Kidney (tissue), 13 donors: ENCODE measurements at regions not wholly inside any gene's neighbourhood (a gene's known extent, or its start where the extent isn't known, plus 50 kb on each side); places are given as distances from the start of the nearest gene placed in this dataset.

Experiments
- DNase-seq, 5 donors: peaks; one replicate each; pipeline ENCODE4 v3.0.0-alpha.2; 2013 to 2020
- FAIRE-seq: peaks from 2 replicates; lab custom pipeline; 2012; peaks lifted over from hg19 to GRCh38; lab: Jason Lieb, UNC
- H3K27ac ChIP-seq, 2 donors: one replicate each; pipeline ENCODE4 v1.7.0; 2013; ENCODE audit warnings: low read depth in 2 of 2, low read length in 2 of 2, inconsistent platforms in 1 of 2
- H3K27me3 ChIP-seq: one replicate; pipeline ENCODE4 v1.7.1; 2013; ENCODE audit warnings: low read length, inconsistent platforms; ENCODE audit not compliant: control insufficient read depth, insufficient read depth
- H3K36me3 ChIP-seq, 3 donors: one replicate each; pipeline versions ENCODE4 v1.7.0 to v1.7.1; 2013; ENCODE audit warnings: low read length in 3 of 3, control low read depth in 1 of 3, inconsistent platforms in 1 of 3; ENCODE audit not compliant: insufficient read depth in 3 of 3, control insufficient read depth in 2 of 3
- H3K4me1 ChIP-seq, 3 donors: one replicate each; pipeline versions ENCODE4 v1.7.0 to v1.7.1; 2013; ENCODE audit warnings: low read length in 3 of 3, inconsistent platforms in 1 of 3, low read depth in 1 of 3; ENCODE audit not compliant: control insufficient read depth in 2 of 3, insufficient read depth in 2 of 3
- H3K4me3 ChIP-seq, 3 donors: one replicate each; pipeline versions ENCODE4 v1.7.0 to v1.8.1; 2013; ENCODE audit warnings: low read length in 3 of 3, control low read depth in 1 of 3, inconsistent platforms in 1 of 3
- H3K9ac ChIP-seq, 3 donors: one replicate each; pipeline versions ENCODE4 v1.7.0 to v1.7.1; 2013; ENCODE audit warnings: low read length in 3 of 3, control low read depth in 1 of 3, inconsistent platforms in 1 of 3
- H3K9me3 ChIP-seq, 3 donors: one replicate each; pipeline versions ENCODE4 v1.7.0 to v1.7.1; 2013; ENCODE audit warnings: low read length in 3 of 3, control low read depth in 1 of 3, inconsistent platforms in 1 of 3; ENCODE audit not compliant: control insufficient read depth in 2 of 3, insufficient read depth in 1 of 3
- CTCF ChIP-seq: IDR thresholded peaks from 3 replicates; pipeline ENCODE4 v1.5.1; 2012; ENCODE audit warnings: mild to moderate bottlenecking, moderate library complexity, borderline replicate concordance; ENCODE audit not compliant: insufficient read depth; ENCODE audit errors: extremely low read depth
- intact Hi-C: fragments of 100-400 bp; cut with DNase I; formaldehyde crosslinking; loops from one replicate; pipeline ENCODE4 v1.11.1; 2022
- donor health status: control.
- donor health status: control.
- donor health status: control.
- donor health status: control.
- donor health status: control.
- donor health status: DM: yes; HTN: yes; CAD: no.
- donor health status: Normal renal cell carcinoma (clear cell type).

DNA sequence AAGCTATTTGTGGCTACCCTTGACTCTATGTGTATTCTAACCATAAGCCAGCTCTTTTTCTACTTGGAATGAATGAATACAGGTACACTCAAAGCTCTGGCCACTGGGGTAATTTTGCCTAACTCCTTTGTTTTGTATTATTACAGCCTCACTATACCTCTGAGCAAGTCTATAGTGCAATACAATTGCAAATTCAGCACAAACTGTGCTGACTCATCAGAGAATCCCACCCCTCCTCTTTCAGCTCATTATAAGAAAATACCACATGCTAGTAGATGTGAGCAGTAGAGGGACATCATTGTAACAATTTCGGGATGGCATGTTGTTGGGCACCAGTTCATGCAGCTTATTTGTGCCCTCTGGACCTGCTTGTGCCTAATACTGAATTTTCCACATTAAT lies 1382.2 kb downstream of the SLITRK5 start:
- no peaks in the 10 kb centered on the region for H3K27me3 ChIP-seq
- H3K4me3 ChIP-seq, result no peak overlapping the region
- H3K9ac ChIP-seq, result no peak overlapping the region
- no peaks in the 10 kb centered on the region for H3K36me3 ChIP-seq
- no peaks in the 10 kb centered on the region for H3K9me3 ChIP-seq
- no peaks in the 10 kb centered on the region for H3K4me1 ChIP-seq
- no peak overlapping the region for H3K27ac ChIP-seq
- FAIRE-seq, result no peak
- intact Hi-C loops, result no loop called here
- TF ChIP-seq CTCF, result no peak
- no peak for DNase-seq

DNA sequence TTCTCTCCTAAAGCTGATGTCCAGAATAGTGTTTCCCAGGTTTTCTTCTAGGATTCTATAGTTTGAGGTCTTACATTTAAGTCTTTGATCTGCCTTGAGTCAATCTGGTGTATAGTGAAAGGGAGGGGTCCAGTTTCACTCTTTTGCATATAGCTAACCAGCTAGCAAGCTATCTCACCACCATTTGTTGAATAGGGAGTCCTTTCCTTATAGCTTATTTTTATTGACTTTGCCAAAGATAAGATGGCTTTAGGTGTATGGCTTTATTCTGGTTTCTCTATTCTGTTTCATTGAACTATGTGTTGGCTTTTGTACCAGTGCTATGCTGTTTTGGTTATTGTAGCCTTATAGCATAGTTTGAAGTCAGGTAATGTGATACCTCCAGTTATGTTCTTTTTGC lies 1386.1 kb downstream of the SLITRK5 start:
- Histone ChIP-seq H3K4me3 (no peak overlapping the region), H3K9me3 (no peaks in the 10 kb centered on the region), H3K4me1 (no peaks in the 10 kb centered on the region), H3K27ac (no peak overlapping the region), H3K27me3 (no peaks in the 10 kb centered on the region), H3K36me3 (no peaks in the 10 kb centered on the region), H3K9ac (no peak overlapping the region)
- FAIRE-seq, result no peak
- TF ChIP-seq CTCF, result no peak
- intact Hi-C loops, result no loop called here
- DNase-seq, result no peak

DNA sequence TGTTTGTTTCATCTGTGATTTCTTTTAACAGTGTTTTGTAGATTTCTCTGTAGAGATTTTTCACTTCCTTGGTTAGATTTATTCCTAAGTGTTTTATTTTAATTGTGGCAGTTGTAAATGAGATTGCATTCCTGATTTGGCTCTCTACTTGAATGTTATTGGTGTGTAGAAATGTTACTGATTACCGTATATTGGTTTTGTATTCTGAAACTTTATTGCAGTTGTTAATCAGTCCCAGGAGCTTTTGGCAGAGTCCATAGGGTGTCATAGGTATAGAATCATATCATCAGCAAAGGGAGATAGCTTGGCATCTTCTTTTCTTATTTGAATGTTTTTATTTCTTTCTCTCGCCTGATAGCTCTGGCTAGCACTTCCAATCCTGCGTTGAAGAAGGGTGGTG lies 1386.7 kb downstream of the SLITRK5 start:
- intact Hi-C loops, result no loop called here
- no peaks in the 10 kb centered on the region for H3K27me3 ChIP-seq
- no peaks in the 10 kb centered on the region for H3K36me3 ChIP-seq
- H3K9ac ChIP-seq, result no peak overlapping the region
- FAIRE-seq, result no peak
- H3K27ac ChIP-seq, result no peak overlapping the region
- no peak overlapping the region for H3K4me3 ChIP-seq
- TF ChIP-seq CTCF, result no peak
- no peaks in the 10 kb centered on the region for H3K9me3 ChIP-seq
- no peaks in the 10 kb centered on the region for H3K4me1 ChIP-seq
- no peak for DNase-seq

DNA sequence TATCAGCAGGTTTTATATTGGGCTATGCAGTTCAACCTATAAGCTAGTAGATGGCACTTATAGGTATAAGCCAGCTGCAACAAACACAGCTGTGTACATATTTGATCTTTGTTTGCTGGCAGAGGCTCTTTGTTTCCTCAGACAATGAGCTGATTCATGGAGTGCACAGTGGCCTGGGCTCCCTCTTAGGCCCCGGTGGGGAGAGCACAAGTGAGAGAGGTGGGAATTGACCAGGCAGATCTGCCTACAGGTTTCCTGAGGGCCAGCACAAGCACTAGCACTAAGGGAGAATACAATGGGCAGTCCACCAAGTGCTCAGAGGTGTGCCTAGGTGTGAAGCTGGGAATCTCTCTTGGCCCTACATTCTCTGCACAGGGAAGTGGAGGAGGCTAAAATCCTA lies 1390.7 kb downstream of the SLITRK5 start:
- TF ChIP-seq CTCF, result no peak
- H3K36me3 ChIP-seq, result no peaks in the 10 kb centered on the region
- H3K9me3 ChIP-seq, result no peaks in the 10 kb centered on the region
- no peak overlapping the region for H3K9ac ChIP-seq
- no peak overlapping the region for H3K27ac ChIP-seq
- no peaks in the 10 kb centered on the region for H3K27me3 ChIP-seq
- no peak for DNase-seq
- H3K4me1 ChIP-seq, result no peaks in the 10 kb centered on the region
- intact Hi-C loops, result no loop called here
- H3K4me3 ChIP-seq, result no peak overlapping the region
- no peak for FAIRE-seq
